Astrocyte of the cerebellum (primary cell): ENCODE measurements at regions not wholly inside any gene's neighbourhood (a gene's known extent, or its start where the extent isn't known, plus 50 kb on each side); places are given as distances from the start of the nearest gene placed in this dataset.

Experiments
- DNase-seq: peaks from one replicate; pipeline ENCODE4 v3.0.0-alpha.2; 2011; ENCODE audit warnings: low read depth
- H3K4me3 ChIP-seq: 2 replicates; pipeline ENCODE4 v1.5.1; 2011; ENCODE audit warnings: mild to moderate bottlenecking, low read depth, low read length, moderate library complexity
- CTCF ChIP-seq: IDR thresholded peaks from 2 replicates; pipeline ENCODE4 v1.5.1; 2012; ENCODE audit warnings: low read length, low read depth, moderate library complexity, mild to moderate bottlenecking; ENCODE audit errors: missing control alignments
- in situ Hi-C: cut with HindIII; loops from 2 replicates; pipeline ENCODE4 v1.10.0; 2017; ENCODE audit warnings: low sequenced_read_pairs

DNA sequence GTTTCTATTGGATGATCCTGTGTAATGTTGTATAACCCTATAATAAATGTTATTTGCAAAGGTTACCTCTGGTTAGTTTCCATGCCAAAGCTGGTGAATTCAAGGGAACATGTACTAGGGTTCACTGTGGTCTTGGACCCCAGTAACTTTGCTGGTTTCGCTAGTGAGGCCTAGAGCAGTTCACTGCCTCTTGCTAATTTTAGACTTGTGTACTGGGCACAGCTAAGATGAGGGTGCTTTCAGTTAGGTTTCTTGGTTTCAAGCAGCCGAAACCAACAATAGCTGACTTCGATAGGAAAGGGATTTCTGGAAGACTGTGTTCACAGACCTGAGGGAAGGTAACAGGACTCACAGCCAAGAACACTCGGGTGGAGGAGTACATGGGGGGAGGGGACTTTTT lies 215.5 kb upstream of the BCOR start:
- no peak for DNase-seq
- no peak for TF ChIP-seq CTCF
- in situ Hi-C loops, result no loop called here
- no peak overlapping the region for H3K4me3 ChIP-seq

DNA sequence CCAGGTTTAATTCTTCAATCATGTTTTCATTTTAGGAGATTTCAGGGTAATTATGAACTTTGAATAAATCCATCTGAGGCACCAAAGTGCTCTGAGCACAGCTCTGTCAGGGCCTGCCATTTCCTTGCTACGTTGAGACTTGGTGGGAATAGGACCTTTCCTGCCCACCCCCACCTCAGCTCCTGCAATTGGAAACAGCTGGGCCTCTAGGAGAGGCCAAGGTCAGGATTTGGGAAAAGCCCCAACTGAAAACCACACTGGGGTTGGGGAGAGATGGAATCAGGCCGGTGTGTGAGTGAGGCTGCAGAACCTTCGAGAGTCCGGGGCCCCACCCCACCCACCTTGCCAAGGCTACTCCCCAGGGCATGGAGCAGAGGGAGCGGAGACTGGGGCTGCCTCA lies 212.7 kb upstream of the BCOR start:
- no peak for TF ChIP-seq CTCF
- H3K4me3 ChIP-seq, result no peak overlapping the region
- no peak for DNase-seq
- in situ Hi-C loops, result no loop called here

DNA sequence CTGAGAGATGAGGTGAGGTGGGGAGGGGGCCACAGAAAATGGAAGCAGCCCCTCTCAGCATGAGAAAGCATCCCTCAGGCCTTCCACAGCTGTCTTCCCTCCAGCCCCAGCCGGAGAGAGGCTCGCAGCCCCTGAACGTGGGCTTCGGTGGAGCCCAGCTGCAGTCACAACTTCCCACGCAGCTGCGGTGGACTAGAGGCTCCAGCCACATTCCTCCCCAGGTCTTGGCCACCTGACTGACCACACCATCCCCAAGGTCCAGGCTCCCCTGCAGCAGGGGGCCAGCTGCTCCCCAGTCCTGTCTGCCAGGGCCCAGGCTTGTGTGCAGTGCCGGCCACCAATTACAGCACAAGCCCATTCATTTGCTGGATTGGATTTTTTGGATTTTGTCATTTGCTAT lies 212.3 kb upstream of the BCOR start:
- TF ChIP-seq CTCF, result no peak
- H3K4me3 ChIP-seq, result no peak overlapping the region
- no peak for DNase-seq
- in situ Hi-C loops, result no loop called here

GRCh38 chrX:40307871-40308270 lies 210.1 kb upstream of the BCOR start:
- no peak for TF ChIP-seq CTCF
- no peak for DNase-seq
- H3K4me3 ChIP-seq, result no peak overlapping the region
- in situ Hi-C loops, result no loop called here

- in situ Hi-C loops, result no loop called here
- no peak for TF ChIP-seq CTCF
- H3K4me3 ChIP-seq, result no peak overlapping the region
- no peak for DNase-seq
These were observed 206.4 kb upstream of the BCOR start for GRCh38 chrX:40304115-40304514.

DNA sequence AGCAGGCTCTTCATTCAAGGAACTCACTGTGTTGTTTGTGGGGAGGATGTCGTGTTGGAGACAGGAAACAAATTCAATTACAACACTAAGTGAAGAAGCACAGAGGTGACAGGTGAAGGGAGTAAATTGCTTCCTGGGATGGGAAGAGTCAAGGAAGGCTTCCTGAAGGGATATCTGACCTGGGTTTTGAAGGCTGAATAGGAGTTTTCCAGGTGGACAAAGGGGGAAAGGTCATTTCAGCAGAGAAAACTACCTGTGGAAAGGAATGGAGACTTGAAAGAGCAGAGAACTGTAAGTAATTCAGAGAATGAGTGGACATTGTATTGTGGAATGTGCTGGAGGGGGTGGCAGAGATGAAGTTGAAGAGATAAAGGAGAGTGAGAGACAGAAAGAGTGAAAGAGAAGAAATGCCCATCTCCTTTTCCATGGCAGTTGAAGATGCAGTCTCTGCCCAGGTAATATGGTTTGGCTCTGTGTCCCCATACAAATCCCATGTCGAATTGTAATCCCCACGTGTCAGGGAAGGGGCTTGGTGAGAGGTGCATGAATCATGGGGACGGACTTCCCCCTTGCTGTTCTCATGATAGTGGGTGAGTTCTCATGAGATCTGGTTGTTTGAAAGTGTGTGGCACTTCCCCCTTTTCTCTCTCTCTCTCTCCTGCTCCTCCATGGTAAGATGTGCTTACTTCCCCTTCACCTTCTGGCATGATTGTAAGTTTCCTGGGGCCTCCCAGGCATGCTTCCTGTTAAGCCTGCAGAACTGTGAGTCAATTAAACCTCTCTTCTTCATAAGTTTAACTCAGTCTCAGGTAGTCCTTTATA lies 205.7 kb upstream of the BCOR start:
- in situ Hi-C loops, result no loop called here
- no peak for DNase-seq
- TF ChIP-seq CTCF, result no peak
- no peak overlapping the region for H3K4me3 ChIP-seq
